HCT116 (cell line): ENCODE measurements at regions not wholly inside any gene's neighbourhood (a gene's known extent, or its start where the extent isn't known, plus 50 kb on each side); places are given as distances from the start of the nearest gene placed in this dataset.

ENCODE experiments used
- ATAC-seq: fragments of 200-7000 bp; cut with Tn5 transposase; 2 replicates; pipeline ENCODE4 v1.9.1; 2020; ENCODE audit warnings: mild to moderate bottlenecking, moderate library complexity
- BruUV-seq: library from RNA; stranded (reverse); fragments of 400-500 nt; replicated peaks from 2 replicates; lab custom pipeline; 2021; lab: Mats Ljungman, UMichigan
- CTCF ChIA-PET: fragments of 300-600 bp; sonication (Branson Sonifier 250); formaldehyde crosslinking; loops from one replicate; lab custom pipeline; 2021; ENCODE audit warnings: antibody characterized with exemption; lab: Charles Lee
- POLR2A ChIA-PET: fragments of 300-600, 350-600 bp; sonication (Branson Sonifier 250); formaldehyde crosslinking; loops from one replicate; lab custom pipeline; 2021; ENCODE audit warnings: antibody characterized with exemption; lab: Charles Lee
- RAD21 ChIA-PET, 2 experiments: fragments of 300-600 bp; sonication (Branson Sonifier 250); formaldehyde crosslinking; loops; one replicate each; lab custom pipeline; 2023; ENCODE audit warnings: low total read pairs in 2 of 2; ENCODE audit not compliant: uncharacterized antibody in 2 of 2, unreplicated experiment in 2 of 2, low non-redundant PET in 1 of 2; lab: Charles Lee
- DNase-seq: peaks from one replicate; pipeline ENCODE4 v3.0.0-alpha.2; 2010; ENCODE audit warnings: low read depth, low spot score
- H2AFZ ChIP-seq: fragments of 200-600 bp; shearing (Covaris generic), sonication (generic); 2 replicates; pipeline ENCODE4 v1.6.1; 2017; ENCODE audit warnings: low read depth, mixed run types, mixed read lengths, antibody characterized with exemption, low read length; ENCODE audit not compliant: poor library complexity, severe bottlenecking
- H3K27ac ChIP-seq: 2 replicates; pipeline ENCODE4 v1.5.1; 2012; ENCODE audit warnings: low read depth, low read length
- H3K27me3 ChIP-seq: fragments of 200-600 bp; sonication (generic); 2 replicates; pipeline ENCODE4 v1.6.1; 2016; ENCODE audit warnings: mixed run types, low read length, mixed read lengths; ENCODE audit not compliant: insufficient read depth
- H3K36me3 ChIP-seq, 2 experiments: fragments of 200-500 bp in 1 of 2; fragments of 200-600 bp in 1 of 2; sonication (Bioruptor generic) in 1 of 2; sonication (generic) in 1 of 2; 2 replicates each; pipeline versions ENCODE4 v1.5.1 to v1.6.1; 2014 to 2016; ENCODE audit warnings: low read length in 2 of 2, inconsistent platforms in 1 of 2, mixed read lengths in 1 of 2, mixed run types in 1 of 2; ENCODE audit not compliant: insufficient read depth in 2 of 2, control insufficient read depth in 1 of 2
- H3K4me1 ChIP-seq, 2 experiments: fragments of 200-600 bp in 1 of 2; sonication (generic) in 1 of 2; 2 replicates each; pipeline versions ENCODE4 v1.5.1 to v1.6.1; 2012 to 2017; ENCODE audit warnings: low read length in 2 of 2, inconsistent platforms in 1 of 2, mild to moderate bottlenecking in 1 of 2, mixed read lengths in 1 of 2, mixed run types in 1 of 2, moderate library complexity in 1 of 2; ENCODE audit not compliant: insufficient read depth in 2 of 2, control insufficient read depth in 1 of 2
- H3K4me2 ChIP-seq: fragments of 200-600 bp; sonication (generic); 2 replicates; pipeline ENCODE4 v1.6.1; 2017; ENCODE audit warnings: mixed run types, low read length, mixed read lengths
- H3K4me3 ChIP-seq, 2 experiments: fragments of 200-600 bp in 1 of 2; sonication (generic) in 1 of 2; replicated peaks in 1 of 2; 2 replicates each; pipeline ENCODE4 v1.5.1; 2011 to 2016; ENCODE audit warnings: low read length in 2 of 2, control low read depth in 1 of 2, low read depth in 1 of 2, mild to moderate bottlenecking in 1 of 2, mixed read lengths in 1 of 2, mixed run types in 1 of 2
- H3K79me2 ChIP-seq: fragments of 200-600 bp; sonication (generic); 2 replicates; pipeline ENCODE4 v1.6.1; 2017; ENCODE audit warnings: mild to moderate bottlenecking, mixed run types, low read length, moderate library complexity, mixed read lengths; ENCODE audit not compliant: insufficient read depth
- H3K9ac ChIP-seq: fragments of 200-600 bp; sonication (generic); 2 replicates; pipeline ENCODE4 v1.6.1; 2016; ENCODE audit warnings: low read length, mixed read lengths
- H3K9me2 ChIP-seq: fragments of 200-600 bp; sonication (generic), shearing (Covaris generic); 2 replicates; pipeline ENCODE4 v1.6.1; 2017; ENCODE audit warnings: mixed run types, mild to moderate bottlenecking, moderate library complexity; ENCODE audit not compliant: insufficient read depth
- H3K9me3 ChIP-seq, 2 experiments: fragments of 200-500 bp in 1 of 2; fragments of 200-600 bp in 1 of 2; sonication (Bioruptor generic) in 1 of 2; sonication (generic) in 1 of 2; 2 replicates each; pipeline ENCODE4 v1.6.1; 2014 to 2017; ENCODE audit warnings: low read length in 2 of 2, mixed read lengths in 2 of 2, inconsistent platforms in 1 of 2, low read depth in 1 of 2, mild to moderate bottlenecking in 1 of 2, mixed run types in 1 of 2, moderate library complexity in 1 of 2; ENCODE audit not compliant: control insufficient read depth in 1 of 2, insufficient read depth in 1 of 2
- H4K20me1 ChIP-seq: fragments of 200-600 bp; sonication (generic), shearing (Covaris generic); 2 replicates; pipeline ENCODE4 v1.6.1; 2017; ENCODE audit warnings: mixed run types, mild to moderate bottlenecking, moderate library complexity; ENCODE audit not compliant: insufficient read depth
- EGR1 ChIP-seq: IDR thresholded peaks from 2 replicates; pipeline ENCODE4 v1.6.1; 2012; ENCODE audit warnings: low read depth
- ELF1 ChIP-seq: IDR thresholded peaks from 2 replicates; pipeline ENCODE4 v1.6.1; 2012; ENCODE audit warnings: low read depth, borderline replicate concordance
- EZH2 ChIP-seq: fragments of 200-600 bp; sonication (generic); IDR thresholded peaks from 2 replicates; pipeline ENCODE4 v1.6.1; 2017; ENCODE audit warnings: antibody characterized with exemption, mixed run types
- FOSL1 ChIP-seq: IDR thresholded peaks from 2 replicates; pipeline ENCODE4 v1.6.1; 2012; ENCODE audit warnings: low read depth
- JUND ChIP-seq: IDR thresholded peaks from 2 replicates; pipeline ENCODE4 v1.6.1; 2012
- POLR2A ChIP-seq: IDR thresholded peaks from 2 replicates; pipeline ENCODE4 v1.7.0; 2011; ENCODE audit warnings: borderline replicate concordance; ENCODE audit not compliant: insufficient read depth, insufficient read length; ENCODE audit errors: extremely low read depth
- POLR2AphosphoS5 ChIP-seq: IDR thresholded peaks from 2 replicates; pipeline ENCODE4 v1.6.1; 2011; ENCODE audit warnings: mild to moderate bottlenecking, low read depth, low read length, moderate library complexity
- RAD21 ChIP-seq: IDR thresholded peaks from 2 replicates; pipeline ENCODE4 v1.6.1; 2012; ENCODE audit warnings: low read depth, mild to moderate bottlenecking
- SIN3A ChIP-seq: IDR thresholded peaks from 2 replicates; pipeline ENCODE4 v1.6.1; 2012; ENCODE audit warnings: low read depth
- SRF ChIP-seq: IDR thresholded peaks from 2 replicates; pipeline ENCODE4 v1.6.1; 2012; ENCODE audit warnings: low read depth
- TCF7L2 ChIP-seq: IDR thresholded peaks from 2 replicates; pipeline ENCODE4 v1.7.0; 2011; ENCODE audit warnings: borderline replicate concordance, inconsistent platforms; ENCODE audit not compliant: insufficient read depth, insufficient read length; ENCODE audit errors: extremely low read depth
- ZFX ChIP-seq: fragments of 450-650 bp; IDR thresholded peaks from 2 replicates; pipeline ENCODE4 v1.6.1; 2017
- ZNF274 ChIP-seq: fragments of 200-500 bp; sonication (Bioruptor generic); IDR thresholded peaks from 2 replicates; pipeline ENCODE4 v1.6.1; 2014; ENCODE audit warnings: mild to moderate bottlenecking, low read depth, low read length, inconsistent platforms
- intact Hi-C: fragments of 100-400 bp; cut with micrococcal nuclease; formaldehyde crosslinking; loops from 2 replicates; pipeline ENCODE4 v1.10.0; 2022
- TF ChIP-seq, protein P1 (sequence below), 3 experiments: fragments of 200-600 bp in 1 of 3; sonication (generic) in 1 of 3; IDR thresholded peaks in 2 of 3; conservative IDR thresholded peaks in 1 of 3; 2 replicates each; pipeline ENCODE4 v1.5.1; 2012 to 2017; ENCODE audit warnings: low read depth in 2 of 3, low read length in 2 of 3, antibody characterized with exemption in 1 of 3, borderline replicate concordance in 1 of 3, control low read depth in 1 of 3, mild to moderate bottlenecking in 1 of 3, mixed read lengths in 1 of 3, mixed run types in 1 of 3, moderate library complexity in 1 of 3; ENCODE audit not compliant: insufficient read depth in 1 of 3
- TF ChIP-seq, protein P2 (sequence below): IDR thresholded peaks from 2 replicates; pipeline ENCODE4 v1.6.1; 2012
- TF ChIP-seq, protein P3 (sequence below): IDR thresholded peaks from 2 replicates; pipeline ENCODE4 v1.6.1; 2012; ENCODE audit warnings: low read depth

DNA sequence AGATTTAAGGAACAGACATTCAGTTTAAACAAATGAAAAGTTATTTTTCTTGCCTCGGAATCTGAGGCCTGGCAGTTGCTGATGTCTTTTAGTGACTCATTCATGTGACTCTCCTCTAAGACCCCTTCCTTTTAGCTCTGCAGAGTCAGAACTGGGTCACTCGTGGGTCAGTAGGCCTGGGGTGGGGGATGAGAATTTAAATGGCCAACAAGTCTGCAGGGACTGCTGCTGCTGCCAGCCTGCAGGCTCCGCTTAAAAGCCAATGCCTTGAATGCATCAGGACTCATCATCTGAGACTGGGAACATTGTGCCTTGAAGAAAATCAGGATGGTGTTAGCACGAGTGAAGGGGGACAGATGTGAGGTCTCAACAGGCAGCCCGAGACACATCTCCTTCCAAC is 404.3 kb downstream of the CDH26 start:
- TF ChIP-seq EZH2 (no peak), SRF (no peak), ELF1 (no peak), POLR2A (no peak), TCF7L2 (no peak)
- TF ChIP-seq, protein P1, sequence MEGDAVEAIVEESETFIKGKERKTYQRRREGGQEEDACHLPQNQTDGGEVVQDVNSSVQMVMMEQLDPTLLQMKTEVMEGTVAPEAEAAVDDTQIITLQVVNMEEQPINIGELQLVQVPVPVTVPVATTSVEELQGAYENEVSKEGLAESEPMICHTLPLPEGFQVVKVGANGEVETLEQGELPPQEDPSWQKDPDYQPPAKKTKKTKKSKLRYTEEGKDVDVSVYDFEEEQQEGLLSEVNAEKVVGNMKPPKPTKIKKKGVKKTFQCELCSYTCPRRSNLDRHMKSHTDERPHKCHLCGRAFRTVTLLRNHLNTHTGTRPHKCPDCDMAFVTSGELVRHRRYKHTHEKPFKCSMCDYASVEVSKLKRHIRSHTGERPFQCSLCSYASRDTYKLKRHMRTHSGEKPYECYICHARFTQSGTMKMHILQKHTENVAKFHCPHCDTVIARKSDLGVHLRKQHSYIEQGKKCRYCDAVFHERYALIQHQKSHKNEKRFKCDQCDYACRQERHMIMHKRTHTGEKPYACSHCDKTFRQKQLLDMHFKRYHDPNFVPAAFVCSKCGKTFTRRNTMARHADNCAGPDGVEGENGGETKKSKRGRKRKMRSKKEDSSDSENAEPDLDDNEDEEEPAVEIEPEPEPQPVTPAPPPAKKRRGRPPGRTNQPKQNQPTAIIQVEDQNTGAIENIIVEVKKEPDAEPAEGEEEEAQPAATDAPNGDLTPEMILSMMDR (IDR thresholded peaks at IDR 0.05 in 2 of 3, conservative IDR thresholded peaks at IDR 0.05 in 1 of 3; ENCODE audit: borderline replicate concordance in 1 of 3, insufficient read depth in 1 of 3, low read depth in 2 of 3, low read length in 2 of 3): no peak
- TF ChIP-seq, protein P2, sequence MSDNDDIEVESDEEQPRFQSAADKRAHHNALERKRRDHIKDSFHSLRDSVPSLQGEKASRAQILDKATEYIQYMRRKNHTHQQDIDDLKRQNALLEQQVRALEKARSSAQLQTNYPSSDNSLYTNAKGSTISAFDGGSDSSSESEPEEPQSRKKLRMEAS: no peak
- H3K27me3 ChIP-seq: no peaks in the 10 kb centered on the region

DNA sequence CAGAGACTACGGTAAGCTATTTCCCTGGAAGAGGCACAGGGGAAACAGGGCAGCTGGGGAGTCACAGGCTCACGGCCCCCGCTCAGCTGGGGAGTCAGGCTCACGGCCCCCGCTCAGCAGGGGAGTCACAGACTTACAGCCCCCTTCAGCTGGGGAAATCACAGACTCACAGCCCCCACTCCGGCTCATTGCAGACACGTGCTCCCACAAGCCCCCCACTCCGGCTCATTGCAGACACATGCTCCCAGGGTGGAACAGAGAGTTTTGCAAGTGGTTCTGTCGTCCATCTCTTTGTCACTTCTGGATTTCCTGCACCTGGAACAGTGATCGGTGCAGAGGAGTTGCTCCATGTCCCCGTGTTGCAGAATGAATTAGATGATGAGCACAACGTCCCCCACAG is 405.5 kb downstream of the CDH26 start:
- Histone ChIP-seq H3K79me2 (no peaks in the 10 kb centered on the region), H3K4me2 (no peak overlapping the region), H2AFZ (no peak overlapping the region), H4K20me1 (no peaks in the 10 kb centered on the region), H3K36me3 (no peaks in the 10 kb centered on the region), H3K9ac (no peak overlapping the region), H3K9me2 (no peaks in the 10 kb centered on the region), H3K27me3 (no peaks in the 10 kb centered on the region), H3K4me3 (no peak overlapping the region), H3K4me1 (no peaks in the 10 kb centered on the region), H3K9me3 (peaks cover 0 to 19% of the 10 kb centered on the region in 2 experiments; a peak in 2 of 4 replicates), H3K27ac (no peak overlapping the region)
- DNase-seq: no peak
- intact Hi-C loops: no loop called here
- BruUV-seq: no TSS peak
- ATAC-seq: no peak
- CTCF ChIA-PET: no interaction called here
- TF ChIP-seq SRF (no peak), TCF7L2 (no peak), ZFX (no peak), JUND (no peak), RAD21 (no peak), SIN3A (no peak), POLR2AphosphoS5 (no peak), POLR2A (no peak), FOSL1 (no peak), EZH2 (no peak), EGR1 (no peak), ZNF274 (no peak)
- TF ChIP-seq, protein P3, sequence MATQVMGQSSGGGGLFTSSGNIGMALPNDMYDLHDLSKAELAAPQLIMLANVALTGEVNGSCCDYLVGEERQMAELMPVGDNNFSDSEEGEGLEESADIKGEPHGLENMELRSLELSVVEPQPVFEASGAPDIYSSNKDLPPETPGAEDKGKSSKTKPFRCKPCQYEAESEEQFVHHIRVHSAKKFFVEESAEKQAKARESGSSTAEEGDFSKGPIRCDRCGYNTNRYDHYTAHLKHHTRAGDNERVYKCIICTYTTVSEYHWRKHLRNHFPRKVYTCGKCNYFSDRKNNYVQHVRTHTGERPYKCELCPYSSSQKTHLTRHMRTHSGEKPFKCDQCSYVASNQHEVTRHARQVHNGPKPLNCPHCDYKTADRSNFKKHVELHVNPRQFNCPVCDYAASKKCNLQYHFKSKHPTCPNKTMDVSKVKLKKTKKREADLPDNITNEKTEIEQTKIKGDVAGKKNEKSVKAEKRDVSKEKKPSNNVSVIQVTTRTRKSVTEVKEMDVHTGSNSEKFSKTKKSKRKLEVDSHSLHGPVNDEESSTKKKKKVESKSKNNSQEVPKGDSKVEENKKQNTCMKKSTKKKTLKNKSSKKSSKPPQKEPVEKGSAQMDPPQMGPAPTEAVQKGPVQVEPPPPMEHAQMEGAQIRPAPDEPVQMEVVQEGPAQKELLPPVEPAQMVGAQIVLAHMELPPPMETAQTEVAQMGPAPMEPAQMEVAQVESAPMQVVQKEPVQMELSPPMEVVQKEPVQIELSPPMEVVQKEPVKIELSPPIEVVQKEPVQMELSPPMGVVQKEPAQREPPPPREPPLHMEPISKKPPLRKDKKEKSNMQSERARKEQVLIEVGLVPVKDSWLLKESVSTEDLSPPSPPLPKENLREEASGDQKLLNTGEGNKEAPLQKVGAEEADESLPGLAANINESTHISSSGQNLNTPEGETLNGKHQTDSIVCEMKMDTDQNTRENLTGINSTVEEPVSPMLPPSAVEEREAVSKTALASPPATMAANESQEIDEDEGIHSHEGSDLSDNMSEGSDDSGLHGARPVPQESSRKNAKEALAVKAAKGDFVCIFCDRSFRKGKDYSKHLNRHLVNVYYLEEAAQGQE: no peak
- POLR2A ChIA-PET: no interaction called here
- RAD21 ChIA-PET: no interaction called here

More for the DNA sequence above, 404.3 kb downstream of the CDH26 start:
- ChIA-PET POLR2A (no interaction called here), CTCF (no interaction called here), RAD21 (no interaction called here)
- no peaks in the 10 kb centered on the region for H3K79me2 ChIP-seq
- no peak for ATAC-seq
- no peaks in the 10 kb centered on the region for H3K36me3 ChIP-seq
- no peak overlapping the region for H2AFZ ChIP-seq
- intact Hi-C loops: no loop called here
- H3K4me2 ChIP-seq: no peak overlapping the region
- peaks cover 0 to 19% of the 10 kb centered on the region in 2 experiments; a peak in 2 of 4 replicates for H3K9me3 ChIP-seq
- H3K9me2 ChIP-seq: no peaks in the 10 kb centered on the region
- no peaks in the 10 kb centered on the region for H4K20me1 ChIP-seq
- H3K27ac ChIP-seq: no peak overlapping the region
- no TSS peak for BruUV-seq
- no peak overlapping the region for H3K9ac ChIP-seq
- no peaks in the 10 kb centered on the region for H3K4me1 ChIP-seq
- DNase-seq: no peak
- H3K4me3 ChIP-seq: no peak overlapping the region
